RPMI8226 (cell line): ENCODE measurements at regions not wholly inside any gene's neighbourhood (a gene's known extent, or its start where the extent isn't known, plus 50 kb on each side); places are given as distances from the start of the nearest gene placed in this dataset.
"Not testable (repeated sequence)": the region's sequence is repeated elsewhere in the genome, so short reads cannot be mapped to it uniquely, and the experiment has no call there.

Source experiments
- DNase-seq: peaks from one replicate; pipeline ENCODE4 v3.0.0-alpha.2; 2015

DNA sequence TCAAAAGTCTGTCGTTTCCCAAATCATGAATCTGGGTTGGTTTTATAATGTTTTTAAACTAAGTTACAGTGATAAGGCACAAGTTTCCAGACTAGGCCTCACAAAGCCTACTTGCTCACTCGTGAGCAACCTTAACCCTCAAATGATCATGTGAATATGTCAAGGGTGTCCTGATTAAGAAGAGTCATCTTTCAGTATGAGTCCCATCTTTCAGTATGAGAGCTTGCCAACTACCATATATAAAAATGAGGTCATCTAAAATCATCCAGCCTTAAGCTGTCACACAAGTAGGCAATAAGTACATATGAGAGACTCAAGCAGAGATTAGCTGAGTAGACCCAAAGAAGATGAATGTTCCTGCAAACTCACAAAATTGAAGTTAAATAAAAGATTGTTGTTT, 668.4 kb upstream of the FAM174A start:
- no peak for DNase-seq

DNA sequence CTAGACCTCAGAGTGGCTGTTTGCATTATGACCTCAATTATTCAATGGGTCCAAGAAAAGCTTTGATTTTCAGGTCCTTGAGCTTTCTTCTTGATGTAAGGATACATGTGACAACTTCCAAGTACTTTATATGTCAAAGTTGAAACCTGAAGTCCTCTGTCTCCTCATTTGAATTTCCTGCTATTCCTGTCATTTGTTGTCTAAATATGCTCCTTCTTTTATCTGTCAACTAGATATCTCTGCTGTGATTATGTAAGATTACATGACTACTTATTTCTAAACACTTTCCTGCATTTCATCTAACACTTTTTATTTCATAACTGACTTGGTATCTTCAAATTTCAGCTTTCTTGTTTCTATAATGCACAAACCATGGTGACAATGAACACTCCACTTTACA, 670.0 kb upstream of the FAM174A start:
- no peak for DNase-seq

DNA sequence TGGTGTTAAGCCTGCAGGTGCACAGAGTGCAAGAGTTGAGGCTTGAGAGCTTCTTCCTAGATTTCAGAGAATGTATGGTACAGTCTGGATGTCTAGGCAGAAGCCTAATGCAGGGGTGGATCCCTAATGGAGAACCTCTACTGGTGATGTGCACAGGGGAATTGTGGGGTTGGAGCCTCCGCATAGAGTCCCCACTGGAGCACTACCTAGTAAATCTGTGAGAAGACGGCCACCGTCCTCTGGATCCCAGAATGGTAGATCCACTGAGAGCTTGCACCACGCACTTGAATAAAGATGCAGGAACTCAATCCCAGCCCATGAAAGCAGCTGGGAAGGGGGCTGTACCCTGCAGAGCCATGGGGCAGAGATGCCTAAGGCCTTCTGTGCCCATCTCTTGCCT, 699.4 kb upstream of the FAM174A start:
- DNase-seq = no peak

DNA sequence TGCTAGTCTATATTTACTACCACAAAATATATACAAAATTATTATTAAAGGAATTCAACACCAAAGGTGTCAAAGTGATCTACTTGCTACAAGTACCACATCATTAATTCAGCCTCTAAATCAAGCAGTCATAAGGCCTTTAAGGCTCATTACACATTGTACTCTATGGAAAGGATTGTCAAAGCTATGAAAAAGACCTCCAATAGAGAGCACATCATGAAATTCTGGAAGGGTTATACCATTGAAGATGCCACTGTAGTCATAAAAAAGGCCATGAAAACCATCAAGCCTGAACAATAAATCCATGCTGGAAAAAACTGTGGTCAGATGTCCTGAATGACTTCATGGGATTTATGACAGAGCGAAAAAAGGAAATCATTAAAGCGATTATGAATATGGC, 708.0 kb upstream of the FAM174A start:
- no peak for DNase-seq

DNA sequence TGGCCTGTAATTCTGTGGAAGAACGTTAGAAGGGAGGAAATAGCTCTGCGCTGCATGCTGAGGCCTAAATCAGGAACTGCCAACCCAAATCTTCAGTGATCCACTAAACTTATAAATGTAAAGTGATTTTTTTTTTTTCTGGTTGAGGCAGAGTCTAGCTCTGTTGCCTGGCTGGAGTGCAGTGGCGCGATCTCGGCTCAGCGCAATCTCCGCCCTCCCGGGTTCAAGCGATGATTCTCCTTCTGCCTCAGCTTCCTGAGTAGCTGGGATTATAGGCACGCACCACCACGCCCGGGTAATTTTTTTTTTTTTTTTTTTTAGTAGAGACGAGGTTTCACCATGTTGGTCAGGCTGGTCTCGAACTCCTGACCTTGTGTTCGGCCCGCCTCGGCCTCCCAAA, 717.4 kb upstream of the FAM174A start:
- DNase-seq = no peak

DNA sequence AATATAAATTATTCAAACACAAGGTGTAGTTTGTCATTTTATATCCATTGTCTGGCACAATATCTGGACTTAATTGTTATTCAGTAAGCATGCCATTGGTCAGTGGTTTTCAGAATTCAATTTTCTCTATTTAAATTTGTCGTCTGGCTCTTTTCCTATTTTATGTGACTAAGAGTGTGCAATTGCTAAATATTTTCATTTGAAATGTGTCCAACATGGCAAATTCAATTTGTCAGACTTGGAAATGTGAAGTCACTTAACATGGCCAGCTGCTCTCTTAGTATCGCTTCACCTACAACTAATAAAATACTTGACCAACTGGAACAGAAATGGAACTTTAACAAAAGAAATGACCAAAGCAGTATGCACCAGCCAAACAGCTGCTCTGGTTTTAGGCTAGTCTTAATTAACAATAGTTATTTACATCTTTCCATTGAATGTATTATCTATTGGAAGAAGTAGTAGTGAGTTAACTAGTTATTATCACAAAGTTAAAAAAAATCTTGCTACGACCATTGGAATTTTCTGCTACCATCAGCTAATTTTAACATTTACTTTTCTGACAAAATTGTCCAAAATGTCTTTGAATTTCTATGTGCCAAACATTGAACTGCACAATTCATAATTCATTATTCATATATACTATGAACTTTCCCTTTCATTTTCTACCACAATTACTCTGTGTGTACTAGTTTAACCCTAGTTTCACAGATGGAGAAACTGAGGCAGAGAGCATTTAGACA, 720.7 kb upstream of the FAM174A start:
- DNase-seq = no peak

DNA sequence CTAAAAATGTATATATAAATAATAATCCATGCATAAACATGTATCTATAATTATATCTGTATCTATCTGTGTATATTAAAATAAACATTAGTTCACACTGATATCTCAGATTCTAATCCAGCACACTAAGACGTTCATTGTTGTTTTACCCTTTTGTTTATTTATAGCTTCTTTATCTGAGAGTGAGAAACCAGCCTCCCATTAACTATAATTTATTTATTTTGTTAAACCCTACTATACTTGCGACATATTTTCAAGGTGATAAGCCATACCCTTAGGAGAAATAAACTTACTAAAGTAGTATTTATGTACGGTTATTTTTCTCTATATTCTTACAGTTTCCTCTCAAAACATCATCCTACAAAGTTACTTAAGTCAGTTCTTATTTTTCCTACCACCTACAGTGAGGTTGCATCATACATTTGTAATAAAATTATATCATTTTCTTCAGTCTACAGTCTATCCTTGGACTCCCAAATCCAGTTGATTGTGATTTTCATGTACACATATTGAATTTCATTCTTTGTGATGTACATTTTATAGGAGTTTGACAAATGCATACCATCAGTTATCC, 726.4 kb upstream of the FAM174A start:
- no peak for DNase-seq

DNA sequence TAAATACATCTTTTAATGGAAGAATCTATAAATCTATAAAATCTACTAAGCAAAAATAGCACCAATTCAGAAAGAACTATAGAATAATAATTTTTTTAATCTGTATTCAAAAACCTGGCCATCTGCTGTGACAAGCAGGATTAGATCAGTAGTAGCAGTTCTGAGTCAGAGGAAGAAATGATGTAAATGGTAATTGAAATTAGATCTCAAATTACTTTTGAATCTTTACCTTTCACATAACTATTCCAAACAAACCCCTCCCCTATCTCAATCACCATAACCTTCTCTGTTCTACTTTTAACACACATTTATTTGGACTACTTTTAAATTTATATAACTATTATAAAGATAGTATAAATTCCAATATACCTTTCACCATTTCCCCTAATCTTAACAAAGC, 727.8 kb upstream of the FAM174A start:
- no peak for DNase-seq

DNA sequence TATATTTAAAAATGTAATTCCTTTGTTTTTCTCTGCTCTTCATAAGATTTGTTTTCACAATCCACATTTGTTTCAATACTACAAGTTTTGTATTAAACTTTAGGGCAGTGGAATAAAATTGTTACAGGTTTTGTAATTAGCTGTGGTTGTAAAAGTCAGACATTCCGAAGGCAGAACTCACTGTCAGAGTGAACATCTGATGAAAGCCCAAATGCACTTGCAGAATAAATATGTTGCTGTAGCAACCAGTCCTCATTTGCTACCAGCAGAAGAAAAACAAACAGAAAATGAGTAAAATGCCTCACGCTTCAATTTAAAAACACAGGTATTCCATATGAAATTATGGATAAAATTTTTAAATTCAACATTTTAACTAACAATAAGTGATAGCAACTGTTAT, 740.1 kb upstream of the FAM174A start:
- DNase-seq = no peak

DNA sequence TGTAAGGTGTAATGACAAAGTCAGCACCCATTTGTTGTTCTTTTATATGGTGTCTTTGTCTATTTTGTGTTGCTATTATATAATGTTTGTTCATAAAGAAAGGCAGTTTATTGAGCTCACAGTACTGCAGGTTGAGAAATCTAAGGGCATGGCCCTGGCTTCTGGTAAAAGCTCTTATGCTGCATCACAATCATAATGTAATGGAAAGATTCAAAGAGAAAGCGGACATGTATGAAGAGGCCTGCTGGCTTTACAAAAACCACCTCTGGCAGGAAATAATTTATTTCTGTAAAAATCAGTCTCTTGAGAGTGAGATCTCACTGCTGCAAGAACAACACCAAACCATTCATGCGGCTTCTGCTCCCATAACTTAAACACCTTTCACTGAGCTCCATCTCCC, 746.7 kb upstream of the FAM174A start:
- no peak for DNase-seq

DNA sequence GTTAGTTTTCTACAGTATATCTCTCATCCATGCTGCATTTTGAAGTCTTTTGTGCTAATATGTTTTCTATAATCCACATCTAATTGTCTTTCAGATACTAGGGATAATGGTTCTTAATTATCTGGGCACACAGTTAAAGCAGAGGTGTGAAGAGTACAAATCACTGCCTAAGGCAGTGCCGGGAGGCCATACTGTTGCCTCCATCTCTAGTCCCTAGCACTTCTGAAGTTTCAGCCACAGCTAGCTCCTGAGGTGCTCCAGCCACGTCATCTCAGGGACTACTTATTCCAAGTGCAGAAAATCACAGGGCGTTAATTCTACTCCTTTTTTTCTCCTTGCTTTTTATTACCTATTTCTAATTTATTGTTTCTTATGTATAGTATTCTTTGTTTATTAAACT, 760.0 kb upstream of the FAM174A start:
- DNase-seq = no peak

DNA sequence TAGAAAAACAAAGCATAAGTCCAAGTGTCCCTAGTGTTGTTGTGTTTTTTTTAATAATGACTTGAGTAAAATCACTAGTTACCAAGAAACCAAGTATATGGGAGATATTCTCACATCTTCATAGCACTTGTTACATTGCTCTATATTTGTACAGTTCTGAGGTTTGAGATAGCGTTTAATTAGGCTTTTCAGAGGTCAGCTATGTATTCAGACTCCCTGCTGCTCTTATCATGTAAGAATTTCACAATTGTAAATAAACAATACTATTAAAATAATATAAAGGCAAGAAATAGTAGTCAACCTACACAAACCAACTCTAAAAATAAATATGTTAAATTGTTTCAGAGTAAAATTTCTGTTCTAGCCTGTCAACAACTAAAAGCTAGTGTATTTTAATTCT, 761.9 kb upstream of the FAM174A start:
- no peak for DNase-seq

DNA sequence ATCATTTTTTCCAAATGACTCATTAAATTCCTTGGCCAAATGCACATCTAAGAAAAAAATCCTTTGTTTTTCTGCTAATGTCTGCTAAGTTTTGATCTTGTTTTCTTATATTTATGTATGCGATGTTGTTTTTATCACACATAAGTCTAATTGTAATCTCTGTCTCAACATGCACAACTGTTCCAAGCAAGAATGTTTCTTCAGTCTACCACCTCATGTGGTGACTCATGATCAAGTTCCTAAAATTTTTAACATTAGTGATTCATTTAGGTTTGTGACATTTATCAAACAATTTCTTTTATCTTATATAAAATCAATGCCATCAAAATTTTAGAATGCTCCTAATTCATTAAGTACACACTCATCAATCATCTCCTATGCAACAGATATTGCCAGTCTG, 763.9 kb upstream of the FAM174A start:
- no peak for DNase-seq

DNA sequence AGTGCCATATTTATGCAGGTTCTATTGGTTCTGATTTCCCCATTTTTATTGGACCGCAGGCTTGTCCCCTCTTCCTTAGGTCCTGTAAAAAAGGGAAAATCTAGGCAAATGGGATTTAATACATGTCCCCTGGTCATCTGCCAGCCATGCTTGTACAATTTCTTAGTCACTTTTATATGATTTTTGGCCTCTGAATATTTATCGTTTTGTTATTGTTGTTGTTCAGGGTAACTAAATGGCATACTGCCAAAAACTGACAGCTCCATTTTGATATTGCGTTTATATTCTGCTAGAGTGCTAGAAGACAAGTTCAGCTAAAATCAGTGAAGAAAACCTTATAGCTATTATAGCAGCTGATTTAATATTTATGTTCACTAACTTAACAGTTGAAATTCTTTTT, 770.2 kb upstream of the FAM174A start:
- DNase-seq = no peak

DNA sequence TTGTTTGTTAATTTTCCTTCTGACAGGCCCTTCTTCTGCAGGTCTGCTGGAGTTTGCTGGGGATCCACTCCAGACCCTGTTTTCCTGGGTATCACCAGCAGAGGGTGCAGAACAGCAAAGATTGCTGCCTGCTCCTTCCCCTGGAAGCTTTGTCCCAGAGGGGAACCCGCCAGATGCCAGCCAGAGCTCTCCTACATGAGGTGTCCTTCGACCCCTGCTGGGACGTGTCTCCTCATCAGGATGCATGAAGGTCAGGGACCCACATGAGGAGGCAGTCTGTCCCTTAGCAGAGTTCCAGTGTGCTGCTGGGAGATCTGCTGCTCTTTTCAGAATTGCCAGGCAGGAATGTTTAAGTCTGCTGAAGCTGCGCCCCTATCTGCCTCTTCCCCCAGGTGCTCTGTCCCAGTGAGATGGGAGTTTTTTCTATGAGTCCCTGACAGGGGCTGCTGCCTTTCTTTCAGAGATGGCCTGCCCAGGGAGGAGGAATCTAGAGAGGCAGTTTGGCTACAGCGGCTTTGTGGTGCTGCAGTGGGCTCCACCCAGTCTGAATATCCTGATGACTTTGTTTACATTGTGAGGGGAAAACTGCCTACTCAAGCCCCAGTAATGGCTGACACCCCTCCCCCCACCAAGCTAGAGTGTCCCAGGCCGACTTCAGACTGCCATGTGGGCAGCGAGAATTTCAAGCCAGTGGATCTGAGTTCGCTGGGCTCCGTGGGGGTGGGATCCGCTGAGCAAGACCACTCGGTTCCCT, 772.0 kb upstream of the FAM174A start:
- no peak for DNase-seq

DNA sequence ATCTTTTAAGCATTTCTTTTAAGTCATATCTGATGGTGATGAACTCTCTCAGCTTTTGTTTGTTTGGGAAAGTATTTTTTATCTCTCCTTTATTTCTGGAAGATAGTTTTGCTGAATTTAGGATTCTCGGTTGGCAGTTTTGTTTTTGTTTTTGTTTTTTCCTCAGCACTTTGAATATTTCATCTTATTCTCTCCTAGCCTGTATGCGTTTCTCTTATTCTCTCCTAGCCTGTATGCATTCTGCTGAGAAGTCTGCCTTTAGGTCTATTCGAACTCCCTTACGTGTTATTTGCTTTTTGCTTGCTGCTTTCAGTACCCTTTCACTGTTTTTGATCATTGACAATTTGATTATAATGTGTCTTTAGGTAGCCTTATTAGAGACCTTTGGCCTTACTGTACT, 787.8 kb upstream of the FAM174A start:
- no peak for DNase-seq

DNA sequence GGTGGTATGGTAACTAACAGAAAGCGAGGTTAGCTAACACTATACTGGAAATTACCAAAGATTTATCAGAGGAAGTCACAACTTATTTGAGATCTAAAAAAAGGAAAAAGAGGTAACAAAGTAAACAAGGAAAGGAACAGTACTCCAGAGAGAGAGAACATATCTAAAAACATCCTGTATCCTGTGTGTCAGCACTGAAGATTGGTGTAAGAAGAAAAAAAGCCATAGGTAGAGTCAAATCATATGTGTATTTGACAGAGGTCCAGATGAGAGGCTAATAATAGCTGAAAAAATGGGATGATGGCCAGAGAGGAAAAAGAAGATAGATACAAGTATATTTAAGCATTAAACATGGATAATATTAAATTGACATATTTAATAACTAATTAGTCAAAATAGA, 802.0 kb upstream of the FAM174A start:
- DNase-seq = not testable (repeated sequence)

DNA sequence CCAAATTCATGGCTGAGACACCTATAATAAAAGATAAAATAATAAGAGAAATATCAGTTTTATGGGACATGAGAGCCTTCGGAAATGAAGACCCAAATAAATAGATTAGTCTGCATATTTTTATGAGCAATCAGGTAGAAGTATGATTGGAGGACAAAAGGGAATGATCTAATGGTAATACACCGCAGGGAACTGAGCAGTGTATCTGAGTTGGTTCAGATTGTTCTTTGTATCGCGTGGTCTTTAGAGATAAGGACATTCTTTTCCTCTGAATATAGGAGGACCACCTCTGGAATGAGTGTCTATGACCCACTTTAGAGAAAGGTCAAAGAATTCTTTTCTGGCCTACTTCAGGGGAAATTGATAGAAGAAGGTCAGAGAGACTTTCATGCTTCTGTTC, 801.8 kb upstream of the CHD1 start:
- DNase-seq = not testable (repeated sequence)

DNA sequence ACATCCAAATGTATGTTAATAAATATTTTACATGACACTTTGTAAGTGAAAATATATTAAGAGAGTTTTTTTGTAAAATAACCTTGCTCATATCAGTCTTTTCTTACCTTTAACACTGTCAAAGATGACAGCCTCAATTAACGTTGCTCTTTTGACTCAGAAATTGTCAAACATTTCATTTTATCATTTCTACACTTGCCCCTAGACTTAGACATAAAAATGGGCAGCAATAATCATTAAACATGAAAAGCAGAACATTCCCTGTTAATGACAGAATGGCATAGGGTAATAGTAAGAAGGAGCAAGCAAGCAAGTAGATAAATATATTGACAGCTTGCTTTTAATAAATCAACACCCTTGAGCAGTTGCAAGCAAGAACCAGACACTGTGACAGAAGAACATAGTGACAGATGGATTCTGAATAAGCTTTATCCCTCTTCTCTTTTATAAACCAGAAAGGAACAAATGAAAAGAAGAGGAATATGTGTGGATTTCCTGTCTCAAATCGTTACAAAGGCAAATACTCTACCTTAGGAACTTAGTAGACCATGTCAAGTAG, 796.0 kb upstream of the CHD1 start:
- no peak for DNase-seq

DNA sequence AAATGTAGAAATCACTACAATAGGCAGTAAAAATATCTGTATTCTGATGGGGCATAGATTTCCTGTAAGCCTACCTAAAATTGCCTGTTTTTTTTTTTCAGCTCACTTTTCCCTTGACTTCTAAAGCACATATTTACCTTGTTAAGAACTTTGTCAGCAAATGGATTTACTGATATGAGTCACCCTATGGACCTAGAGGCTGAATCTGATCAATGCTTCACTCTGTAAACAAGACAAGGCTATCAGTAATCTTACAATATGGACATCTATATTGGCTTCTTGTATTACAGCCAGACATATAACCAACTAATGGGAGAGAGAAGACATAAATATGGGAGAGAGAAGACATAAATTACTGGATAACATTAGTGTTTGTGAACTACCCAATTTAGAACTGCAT, 792.7 kb upstream of the CHD1 start:
- no peak for DNase-seq

DNA sequence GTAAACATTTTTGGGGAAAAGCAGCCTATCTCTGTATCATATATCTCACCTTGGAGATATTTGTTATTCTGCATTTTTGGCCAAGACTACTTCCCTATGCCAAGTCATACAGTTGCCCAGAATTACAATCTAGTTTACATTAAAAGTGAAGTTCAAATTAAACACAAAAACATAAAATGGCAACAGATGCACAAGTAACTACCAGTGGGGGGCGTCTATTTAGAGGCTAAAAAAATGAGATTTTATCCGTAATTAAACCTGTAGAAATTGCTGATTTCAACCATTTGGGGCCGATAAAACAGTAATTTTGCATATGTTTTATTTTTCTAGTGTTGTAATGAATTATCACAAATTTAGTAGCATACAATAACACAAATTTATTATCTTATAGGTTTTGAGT, 787.1 kb upstream of the CHD1 start:
- DNase-seq = no peak

DNA sequence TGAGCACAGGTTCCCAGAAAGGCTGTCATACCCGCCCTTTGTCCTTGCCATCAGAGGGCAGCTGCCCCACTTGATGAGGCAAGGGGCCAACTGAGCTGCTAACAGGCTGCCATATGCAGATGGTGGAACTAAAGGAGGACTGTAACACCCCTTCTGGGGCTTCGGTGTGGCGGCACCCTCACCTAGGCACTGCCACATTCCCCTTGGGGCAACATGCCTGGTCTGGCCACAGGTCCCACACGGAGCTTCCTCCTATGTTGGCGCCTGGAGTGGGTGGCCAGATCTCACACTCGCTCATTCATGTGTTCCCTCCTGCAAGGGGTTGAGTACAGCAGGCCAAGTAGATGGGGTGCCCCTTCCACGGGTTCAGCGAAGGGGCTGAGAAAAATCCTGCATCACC, 777.4 kb upstream of the CHD1 start:
- DNase-seq = no peak

DNA sequence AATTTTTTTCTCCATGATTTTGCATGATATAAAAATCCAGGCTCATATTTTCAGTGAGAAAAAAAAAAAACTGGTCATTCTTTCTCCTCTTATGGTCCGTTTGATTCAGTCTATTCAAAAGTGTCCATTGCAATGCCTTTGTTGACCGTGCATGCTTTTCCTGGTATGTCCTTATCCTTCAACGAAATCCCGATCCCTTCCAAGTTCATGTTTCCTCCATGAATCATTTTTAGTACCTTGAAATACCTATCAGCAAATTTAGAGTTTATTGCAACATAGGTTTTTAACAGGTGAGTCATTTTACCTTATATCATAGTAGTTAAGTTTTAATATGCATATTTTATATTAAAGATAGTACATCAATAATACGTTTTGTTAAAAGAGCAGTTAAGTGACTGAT, 773.8 kb upstream of the CHD1 start:
- no peak for DNase-seq

DNA sequence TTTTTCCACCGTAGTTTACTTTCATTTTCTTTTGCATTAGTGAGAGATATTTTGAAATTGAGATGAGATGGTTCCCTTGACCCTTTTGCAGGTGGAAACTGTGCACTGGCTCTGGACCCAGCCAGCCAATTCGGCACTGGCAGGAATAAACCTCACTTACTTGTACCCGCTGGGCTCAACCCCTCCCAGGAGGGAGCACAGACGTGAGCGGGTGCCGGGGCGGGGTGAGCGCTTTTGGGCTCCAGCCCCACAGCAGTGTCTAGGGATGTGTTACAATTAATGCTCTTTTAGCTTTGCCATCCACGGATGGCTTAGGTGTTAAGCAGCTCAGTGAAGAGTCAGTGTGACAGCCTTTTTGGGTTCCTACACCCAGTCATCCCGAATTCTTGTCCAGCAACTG, 766.1 kb upstream of the CHD1 start:
- peak; percentile 11 for DNase-seq
